GM19372 (cell line): ENCODE measurements at regions not wholly inside any gene's neighbourhood (a gene's known extent, or its start where the extent isn't known, plus 50 kb on each side); places are given as distances from the start of the nearest gene placed in this dataset.

Experiments used
- ATAC-seq: cut with Tn5 transposase; IDR thresholded peaks from one replicate; pipeline ENCODE4 v1.9.1; 2021; ENCODE audit warnings: mild to moderate bottlenecking, low read depth, moderate library complexity; ENCODE audit not compliant: unreplicated experiment

DNA sequence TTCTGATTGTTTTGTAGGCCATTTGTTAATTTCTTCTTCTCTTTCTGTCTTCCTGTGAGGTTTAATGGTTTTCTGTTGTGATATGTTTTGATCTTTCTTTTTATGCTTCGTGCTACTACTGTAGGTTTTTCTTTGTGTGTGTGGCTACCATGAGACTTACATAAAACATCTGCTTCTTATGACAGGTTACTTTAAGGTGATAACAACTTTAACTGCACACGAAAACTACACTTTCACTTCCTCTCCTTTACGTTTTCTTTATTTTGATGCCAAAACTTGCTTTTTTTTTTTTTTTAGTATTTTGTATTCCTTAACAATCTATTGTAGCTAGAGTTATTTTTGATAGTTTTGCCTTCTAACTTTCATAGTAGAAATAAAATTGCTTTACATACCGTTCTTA, 691.3 kb downstream of the TSN start:
- no peak for ATAC-seq

DNA sequence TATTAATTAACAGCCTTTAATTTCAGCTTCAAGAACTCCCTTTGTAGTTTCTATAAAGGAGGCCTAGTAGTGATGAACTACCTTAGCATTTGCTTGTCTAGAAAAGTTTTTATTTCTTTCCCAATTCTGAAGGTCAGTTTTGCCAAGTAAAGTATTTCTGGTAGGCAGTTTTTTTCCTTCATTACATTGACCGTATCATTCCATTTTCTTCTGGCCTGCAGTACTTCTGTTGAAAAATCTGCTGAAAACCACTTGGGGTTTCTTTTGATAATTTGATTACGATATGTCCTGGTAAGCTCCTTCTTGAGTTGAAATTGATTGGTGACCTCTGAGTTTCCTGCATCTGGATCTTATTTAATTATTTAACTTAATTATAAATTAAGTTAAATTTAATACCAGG, 691.8 kb downstream of the TSN start:
- ATAC-seq, result no peak

DNA sequence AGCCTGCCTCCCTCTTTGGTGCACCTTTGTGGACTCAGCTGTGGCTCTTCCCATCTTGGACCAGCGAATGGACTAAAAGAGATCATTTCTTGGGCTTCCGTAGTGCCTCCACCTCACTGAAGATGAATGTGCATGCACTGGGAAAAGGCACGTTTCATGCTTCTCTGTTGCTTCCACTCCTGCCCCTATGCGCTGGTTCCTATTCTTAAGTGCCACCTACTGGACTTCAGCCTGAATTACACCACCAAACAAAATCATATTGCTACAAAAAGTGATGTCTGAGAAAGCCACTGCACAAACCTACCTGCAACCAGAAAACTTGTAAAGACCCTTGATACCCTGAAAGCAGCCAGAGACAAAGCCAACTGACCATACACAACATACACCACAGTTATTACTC, 695.6 kb downstream of the TSN start:
- ATAC-seq, result no peak

DNA sequence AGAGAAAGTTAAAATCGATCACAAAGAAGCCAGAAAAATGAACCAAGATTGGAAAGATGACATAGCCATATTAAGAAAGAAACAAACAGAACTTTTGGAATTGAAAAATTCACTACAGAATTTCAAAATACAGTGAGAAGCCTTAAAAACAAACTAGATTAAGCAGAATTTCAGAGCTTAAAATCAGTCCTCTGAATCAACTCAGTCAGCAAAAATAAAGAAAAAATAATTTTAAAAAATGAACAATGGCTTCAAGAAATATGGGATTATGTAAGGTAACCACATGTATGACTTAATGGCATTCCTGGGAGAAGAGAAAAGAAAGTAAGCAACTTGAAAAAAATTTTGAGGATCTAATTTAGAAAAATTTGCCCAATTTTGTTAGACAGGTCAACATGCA, 696.2 kb downstream of the TSN start:
- no peak for ATAC-seq

DNA sequence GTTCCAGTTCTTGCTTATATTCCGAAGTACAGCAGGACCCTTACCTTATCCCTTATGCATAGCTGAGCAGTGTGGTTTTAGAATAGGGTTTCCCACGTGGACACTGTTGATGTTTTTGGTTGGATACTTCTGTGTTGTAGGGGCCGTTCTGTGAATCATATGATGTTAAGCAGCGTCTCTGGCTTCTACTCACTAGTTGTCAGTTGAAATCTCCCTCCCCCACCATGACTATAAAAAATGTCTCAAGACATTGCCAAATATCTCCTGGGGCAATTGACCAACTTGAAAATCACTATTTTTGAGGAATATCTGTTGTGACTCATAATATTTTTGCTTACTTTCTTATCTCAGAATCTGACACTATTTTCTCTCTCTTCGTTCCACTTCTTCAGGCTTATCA, 713.7 kb downstream of the TSN start:
- no peak for ATAC-seq

DNA sequence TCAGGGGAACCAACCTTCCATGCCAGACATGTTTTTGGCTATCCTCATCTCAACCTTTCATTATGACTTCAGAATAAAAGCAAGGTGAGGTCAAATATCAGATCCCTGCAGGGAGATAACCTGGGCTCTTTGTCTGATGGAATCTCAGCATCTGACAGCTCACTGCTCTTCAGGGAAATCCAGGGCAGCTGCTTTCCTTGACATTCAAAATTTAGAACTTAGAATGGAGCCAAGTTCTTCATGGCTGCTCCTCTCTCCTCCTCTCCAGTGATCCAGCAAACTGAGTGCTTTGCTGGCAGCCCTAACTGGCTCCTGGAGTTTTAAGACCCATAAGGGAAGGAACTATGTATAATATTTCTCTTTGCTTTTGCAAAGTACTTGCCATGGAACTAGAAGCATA, 716.3 kb downstream of the TSN start:
- ATAC-seq, result no peak

DNA sequence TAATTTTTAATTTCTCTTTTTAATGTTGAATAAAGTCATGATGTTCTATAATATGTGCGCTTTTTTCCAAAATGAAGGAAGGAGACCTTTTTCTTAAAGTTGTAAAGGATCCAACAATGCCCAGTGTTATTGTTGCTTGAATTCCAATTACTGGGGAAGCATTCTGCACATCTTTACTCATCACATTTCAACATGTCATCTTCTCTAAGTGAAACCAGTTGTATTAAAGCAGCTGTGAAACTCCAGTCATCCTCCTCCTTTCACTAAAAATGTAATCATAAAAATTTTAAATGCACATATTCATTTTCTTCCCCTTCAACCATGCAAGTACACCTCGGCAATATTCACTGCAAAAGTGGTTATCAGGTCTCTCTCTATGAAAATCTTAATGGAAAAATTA, 722.7 kb downstream of the TSN start:
- ATAC-seq, result no peak

DNA sequence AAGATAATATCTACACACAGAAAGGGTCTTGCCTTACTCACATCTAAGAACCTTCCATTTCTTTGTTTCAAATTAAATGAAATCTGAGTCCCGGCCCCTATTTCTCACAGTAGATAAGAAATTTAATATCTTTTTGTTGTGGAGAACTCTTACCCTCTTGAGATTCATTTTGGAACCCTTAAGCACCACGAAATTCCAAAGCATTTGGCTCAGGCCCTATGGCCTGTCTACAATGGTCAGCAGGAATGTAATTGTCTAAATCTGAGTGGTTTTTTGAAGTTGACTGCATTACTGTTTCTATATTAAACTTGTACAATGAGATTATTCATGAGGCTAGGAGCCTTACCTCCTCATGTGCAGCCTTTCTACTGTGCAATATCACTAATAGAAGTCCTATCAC, 723.3 kb downstream of the TSN start:
- ATAC-seq, result no peak

GRCh38 chr2:122480501-122481243, 725.2 kb downstream of the TSN start:
- ATAC-seq, result no peak

DNA sequence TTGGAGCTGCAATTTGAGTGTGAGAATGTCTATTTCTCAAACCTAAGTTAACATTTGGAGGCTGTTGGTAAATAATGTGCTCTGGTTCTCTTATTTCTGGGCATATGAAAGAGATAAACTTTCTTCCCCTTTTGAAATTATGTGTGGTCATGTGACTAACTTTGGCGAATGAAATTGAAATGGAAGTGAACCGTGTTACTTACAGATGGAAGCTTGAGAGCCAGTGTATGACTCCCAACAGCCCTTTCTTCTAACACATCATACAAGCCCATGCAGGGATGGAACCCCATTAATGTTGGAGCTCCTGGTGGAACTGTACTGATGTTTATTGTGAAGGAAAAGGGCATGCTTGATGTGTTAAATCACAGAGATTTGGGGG, 725.8 kb downstream of the TSN start:
- ATAC-seq, result no peak

DNA sequence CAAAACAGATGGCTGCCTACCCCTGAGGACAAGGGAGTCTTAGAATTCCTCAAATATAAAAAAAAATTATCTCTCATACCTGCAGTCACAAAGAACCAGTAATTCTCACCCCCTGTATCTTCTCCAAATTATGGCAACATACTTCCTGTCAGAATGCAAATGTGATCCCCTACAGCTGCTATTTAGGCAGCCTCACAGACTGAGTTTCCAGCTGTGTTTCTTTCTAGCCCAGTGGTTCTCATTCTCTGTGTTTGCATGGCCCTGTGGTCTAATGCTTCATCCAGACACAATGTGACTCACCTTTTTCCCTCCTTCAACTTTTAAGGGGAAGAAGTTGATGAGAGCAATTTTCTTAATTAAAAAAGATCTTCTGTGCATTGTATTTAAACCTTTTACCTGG, 726.3 kb downstream of the TSN start:
- no peak for ATAC-seq

DNA sequence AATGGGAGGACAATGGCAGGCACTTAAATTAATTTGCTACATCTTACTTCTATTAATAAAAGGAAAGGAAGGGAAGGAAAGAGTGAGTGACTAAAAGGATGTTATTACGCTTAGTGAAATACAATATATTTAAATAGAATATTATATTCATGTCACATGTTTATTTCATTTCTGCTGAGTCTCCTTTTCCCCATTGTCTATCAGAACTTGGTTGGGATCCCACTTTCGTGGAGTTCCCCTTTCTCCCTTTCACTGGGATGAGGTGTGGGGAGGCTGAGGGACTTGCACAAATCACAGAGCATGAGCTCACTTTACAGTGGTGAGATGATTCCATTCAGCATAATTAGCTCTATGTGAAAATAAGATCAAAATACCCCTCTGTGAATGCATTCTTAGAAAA, 730.6 kb downstream of the TSN start:
- ATAC-seq, result no peak

GRCh38 chr2:122486705-122487415, 731.4 kb downstream of the TSN start:
- no peak for ATAC-seq

- ATAC-seq, result no peak
Measured at GRCh38 chr2:122491011-122491410, 735.6 kb downstream of the TSN start.

- ATAC-seq, result no peak
Measured at GRCh38 chr2:122500316-122501105, 745.1 kb downstream of the TSN start.

- no peak for ATAC-seq
Measured at GRCh38 chr2:122506620-122507019, 751.2 kb downstream of the TSN start.

GRCh38 chr2:122507261-122507660, 751.8 kb downstream of the TSN start:
- ATAC-seq, result no peak

- no peak for ATAC-seq
Measured at GRCh38 chr2:122512091-122512490, 756.6 kb downstream of the TSN start.

GRCh38 chr2:122514451-122514996, 759.1 kb downstream of the TSN start:
- ATAC-seq, result no peak

DNA sequence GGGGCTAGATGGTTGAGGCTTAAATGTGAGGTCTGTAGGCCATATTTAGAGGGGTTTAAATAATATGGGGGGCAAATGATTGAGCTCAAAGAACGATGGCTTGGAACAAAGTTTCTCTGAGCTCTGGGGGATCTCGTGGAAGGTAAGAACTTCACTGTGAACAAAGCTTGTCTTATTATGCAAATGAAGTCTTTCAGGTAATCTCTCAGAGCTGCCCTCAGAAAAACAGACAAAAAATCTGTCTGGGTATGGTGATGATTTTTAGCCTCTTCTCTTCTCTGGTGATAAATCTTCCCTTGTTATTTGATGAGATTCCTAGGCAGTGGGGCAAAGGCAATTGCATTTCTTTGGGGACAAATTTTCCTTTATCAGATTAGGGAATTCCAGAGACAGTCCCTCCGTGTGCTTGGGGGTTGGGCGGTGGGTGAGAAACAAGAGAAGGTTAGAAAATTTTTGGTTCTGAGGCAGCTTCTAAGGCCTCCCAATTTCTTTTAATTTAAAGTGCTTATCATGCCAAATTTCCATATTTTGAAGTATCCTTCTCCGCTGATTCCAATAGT, 760.4 kb downstream of the TSN start:
- ATAC-seq, result no peak

DNA sequence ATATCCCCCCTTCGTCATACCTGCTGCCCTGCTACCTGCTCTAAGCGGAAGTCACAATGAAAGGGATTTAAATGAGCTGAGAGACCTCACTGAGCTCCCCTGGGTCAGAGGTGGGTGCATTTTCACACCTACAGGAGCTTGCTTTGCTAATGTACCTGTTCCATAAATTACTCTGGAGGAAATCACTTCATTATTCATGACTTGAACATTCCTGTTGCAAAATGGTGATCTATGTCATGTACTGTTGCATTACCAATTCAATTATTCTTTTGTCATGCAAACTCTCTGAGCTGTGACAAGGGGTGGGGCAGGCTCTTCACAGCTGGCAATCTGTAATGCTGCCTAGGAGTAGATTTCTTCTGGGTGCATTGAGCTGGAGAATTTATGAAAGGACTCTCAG, 761.3 kb downstream of the TSN start:
- no peak for ATAC-seq
